VCaP (cell line): ENCODE measurements at regions not wholly inside any gene's neighbourhood (a gene's known extent, or its start where the extent isn't known, plus 50 kb on each side); places are given as distances from the start of the nearest gene placed in this dataset.

ENCODE experiments used
- H3K27ac ChIP-seq: fragments of 450-650 bp; 2 replicates; pipeline ENCODE4 v1.5.1; 2017
- TF ChIP-seq, protein P1 (sequence below): fragments of 450-650 bp; conservative IDR thresholded peaks from 2 replicates; pipeline ENCODE4 v1.5.1; 2017; ENCODE audit warnings: mild to moderate bottlenecking, moderate library complexity

DNA sequence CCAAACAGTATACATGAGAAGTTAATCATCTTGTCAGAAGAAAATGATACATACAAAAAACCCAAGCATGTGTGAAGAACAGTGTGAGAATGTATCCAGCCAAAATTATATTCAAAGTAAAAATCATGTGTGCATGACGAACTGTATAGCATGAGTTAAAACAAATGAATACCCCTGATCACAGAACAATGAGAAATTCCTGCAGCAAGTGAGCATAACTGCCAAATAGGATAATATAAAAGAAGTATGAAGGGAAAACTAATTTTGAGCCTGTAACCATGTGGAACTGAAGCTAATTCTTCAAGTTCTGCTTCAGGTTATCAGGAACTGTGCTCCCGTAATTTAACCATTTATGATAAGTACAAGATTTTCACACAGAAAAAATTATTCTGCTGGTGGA lies 56.5 kb upstream of the AMN1 start:
- H3K27ac ChIP-seq = no peak overlapping the region
- TF ChIP-seq, protein P1, sequence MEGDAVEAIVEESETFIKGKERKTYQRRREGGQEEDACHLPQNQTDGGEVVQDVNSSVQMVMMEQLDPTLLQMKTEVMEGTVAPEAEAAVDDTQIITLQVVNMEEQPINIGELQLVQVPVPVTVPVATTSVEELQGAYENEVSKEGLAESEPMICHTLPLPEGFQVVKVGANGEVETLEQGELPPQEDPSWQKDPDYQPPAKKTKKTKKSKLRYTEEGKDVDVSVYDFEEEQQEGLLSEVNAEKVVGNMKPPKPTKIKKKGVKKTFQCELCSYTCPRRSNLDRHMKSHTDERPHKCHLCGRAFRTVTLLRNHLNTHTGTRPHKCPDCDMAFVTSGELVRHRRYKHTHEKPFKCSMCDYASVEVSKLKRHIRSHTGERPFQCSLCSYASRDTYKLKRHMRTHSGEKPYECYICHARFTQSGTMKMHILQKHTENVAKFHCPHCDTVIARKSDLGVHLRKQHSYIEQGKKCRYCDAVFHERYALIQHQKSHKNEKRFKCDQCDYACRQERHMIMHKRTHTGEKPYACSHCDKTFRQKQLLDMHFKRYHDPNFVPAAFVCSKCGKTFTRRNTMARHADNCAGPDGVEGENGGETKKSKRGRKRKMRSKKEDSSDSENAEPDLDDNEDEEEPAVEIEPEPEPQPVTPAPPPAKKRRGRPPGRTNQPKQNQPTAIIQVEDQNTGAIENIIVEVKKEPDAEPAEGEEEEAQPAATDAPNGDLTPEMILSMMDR = no peak

DNA sequence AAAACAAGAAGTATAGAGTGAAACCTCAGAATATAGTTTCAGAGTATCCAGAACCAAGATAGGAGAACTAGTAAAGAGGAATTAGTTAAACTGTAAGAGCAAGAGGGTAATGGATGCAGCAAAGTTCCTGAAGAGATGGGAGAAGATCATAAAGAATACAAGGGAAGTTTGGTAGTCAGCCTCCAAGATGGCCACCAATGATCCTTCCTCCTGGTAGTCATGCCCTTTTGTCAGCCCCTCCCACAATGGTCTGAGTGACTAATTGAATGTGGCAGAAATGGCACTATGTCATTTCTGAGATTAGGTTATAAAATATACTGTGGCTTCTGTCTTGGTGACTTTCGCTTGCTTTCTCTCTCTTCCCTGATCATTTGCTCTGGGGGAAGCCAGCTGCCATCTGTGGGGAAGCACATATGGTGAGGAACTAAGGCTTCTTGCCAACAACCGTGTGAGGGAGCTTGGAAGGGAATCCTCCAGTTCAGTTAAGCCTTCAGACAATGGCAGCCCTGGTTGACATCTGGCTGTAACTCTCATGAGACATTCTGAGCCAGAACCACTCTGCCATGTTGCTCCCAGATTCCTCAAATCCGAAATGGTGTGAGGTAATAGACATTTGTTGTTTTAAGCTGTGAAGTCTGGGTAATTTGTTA lies 55.3 kb upstream of the AMN1 start:
- TF ChIP-seq, protein P1 = no peak
- H3K27ac ChIP-seq = no peak overlapping the region

DNA sequence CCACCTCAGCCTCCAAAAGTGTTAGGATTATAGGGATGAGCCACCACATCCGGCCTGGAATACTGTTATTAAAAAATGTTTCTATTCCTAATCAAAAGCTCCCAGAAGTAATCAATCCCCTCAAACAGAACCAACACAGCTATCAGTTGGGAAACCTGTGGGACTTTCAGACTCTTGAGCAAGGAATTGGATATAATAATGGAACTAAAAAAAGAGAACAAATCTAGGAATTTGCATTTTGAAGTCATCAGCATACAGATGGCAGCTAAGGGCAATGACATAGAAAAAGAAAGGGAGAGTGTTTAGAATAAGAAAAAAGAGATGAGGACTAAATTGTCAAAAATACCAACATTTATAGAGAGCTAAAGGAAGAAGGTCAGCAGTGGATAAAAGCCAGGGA lies 54.7 kb upstream of the AMN1 start:
- no peak overlapping the region for H3K27ac ChIP-seq

DNA sequence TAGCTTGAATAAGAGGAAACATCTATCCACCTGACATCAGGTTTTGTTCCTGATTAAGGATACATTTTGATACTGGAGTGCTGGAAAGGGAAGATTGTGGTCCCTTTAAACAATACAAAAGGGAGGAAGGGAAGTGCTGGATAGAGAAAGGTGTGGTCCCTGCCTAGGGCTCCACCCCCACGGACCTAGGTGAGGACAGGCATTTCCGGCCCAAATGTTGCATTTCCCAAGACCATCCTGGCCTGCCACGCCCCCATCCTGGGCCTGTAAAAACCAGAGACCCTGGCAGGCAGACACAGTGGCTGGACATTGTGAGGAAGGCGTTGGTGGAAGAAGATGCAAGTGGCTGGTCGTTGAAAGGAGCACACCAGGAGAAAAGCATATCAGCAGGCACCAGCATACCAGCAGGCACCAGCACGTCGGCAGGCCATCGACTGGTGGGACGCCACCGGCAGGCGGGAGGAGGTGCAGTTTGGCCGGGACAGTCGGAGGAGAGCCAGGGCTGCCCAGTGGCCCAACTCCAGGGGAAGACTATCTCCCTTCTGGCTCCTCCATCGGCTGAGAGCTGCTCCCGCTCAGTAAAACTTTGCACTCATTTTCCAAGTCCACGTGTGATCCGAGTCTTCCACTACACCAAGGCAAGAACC lies 53.2 kb upstream of the AMN1 start:
- no peak overlapping the region for H3K27ac ChIP-seq
- TF ChIP-seq, protein P1 = no peak

More for the DNA sequence above, 54.7 kb upstream of the AMN1 start:
- TF ChIP-seq, protein P1 = no peak

DNA sequence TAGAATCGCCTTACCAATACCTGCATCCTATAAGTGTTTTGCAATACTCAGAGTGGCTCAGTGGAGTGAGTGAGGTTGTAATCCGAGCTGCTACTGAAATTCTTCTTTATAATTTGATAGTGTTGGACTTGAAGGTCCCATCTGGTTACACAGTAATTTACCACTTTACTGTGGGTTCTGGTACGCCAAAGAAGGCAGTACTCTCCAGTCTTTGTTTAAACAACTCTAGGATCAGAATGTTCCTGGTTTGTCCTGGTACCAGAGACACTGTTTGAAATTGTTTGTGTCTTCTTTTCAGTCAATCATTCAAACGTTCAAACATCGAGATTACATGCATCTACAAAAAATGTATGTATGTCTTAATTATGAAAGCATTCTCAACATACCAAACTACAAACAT lies 51.3 kb upstream of the AMN1 start:
- TF ChIP-seq, protein P1 = no peak

DNA sequence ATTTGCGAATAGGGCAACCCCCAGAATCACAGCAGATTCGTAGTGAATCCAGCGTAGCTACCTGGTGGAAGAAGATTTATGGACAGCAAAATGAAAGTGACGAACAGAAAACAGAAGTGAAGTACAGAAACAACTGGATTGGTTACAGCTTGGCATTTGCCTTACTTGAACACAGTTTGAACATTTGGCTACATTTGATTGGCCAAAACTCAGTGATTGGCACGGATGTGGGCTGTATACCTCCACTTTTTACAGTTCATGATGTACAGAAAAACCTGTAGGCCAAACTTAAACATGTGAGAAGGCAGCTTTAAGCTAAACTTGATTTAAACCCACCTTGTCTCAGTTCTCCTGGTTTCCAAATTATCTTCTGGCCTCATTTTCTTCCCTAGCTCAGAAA lies 49.9 kb upstream of the AMN1 start:
- no peak overlapping the region for H3K27ac ChIP-seq
- TF ChIP-seq, protein P1 = no peak

More for the DNA sequence above, 51.3 kb upstream of the AMN1 start:
- no peak overlapping the region for H3K27ac ChIP-seq
